Kidney (tissue), 13 donors: ENCODE measurements at regions not wholly inside any gene's neighbourhood (a gene's known extent, or its start where the extent isn't known, plus 50 kb on each side); places are given as distances from the start of the nearest gene placed in this dataset.

ENCODE experiments used
- DNase-seq, 5 donors: peaks; one replicate each; pipeline ENCODE4 v3.0.0-alpha.2; 2013 to 2020
- FAIRE-seq: peaks from 2 replicates; lab custom pipeline; 2012; peaks lifted over from hg19 to GRCh38; lab: Jason Lieb, UNC
- H3K27ac ChIP-seq, 2 donors: one replicate each; pipeline ENCODE4 v1.7.0; 2013; ENCODE audit warnings: low read depth in 2 of 2, low read length in 2 of 2, inconsistent platforms in 1 of 2
- H3K27me3 ChIP-seq: one replicate; pipeline ENCODE4 v1.7.1; 2013; ENCODE audit warnings: low read length, inconsistent platforms; ENCODE audit not compliant: control insufficient read depth, insufficient read depth
- H3K36me3 ChIP-seq, 3 donors: one replicate each; pipeline versions ENCODE4 v1.7.0 to v1.7.1; 2013; ENCODE audit warnings: low read length in 3 of 3, control low read depth in 1 of 3, inconsistent platforms in 1 of 3; ENCODE audit not compliant: insufficient read depth in 3 of 3, control insufficient read depth in 2 of 3
- H3K4me1 ChIP-seq, 3 donors: one replicate each; pipeline versions ENCODE4 v1.7.0 to v1.7.1; 2013; ENCODE audit warnings: low read length in 3 of 3, inconsistent platforms in 1 of 3, low read depth in 1 of 3; ENCODE audit not compliant: control insufficient read depth in 2 of 3, insufficient read depth in 2 of 3
- H3K4me3 ChIP-seq, 3 donors: one replicate each; pipeline versions ENCODE4 v1.7.0 to v1.8.1; 2013; ENCODE audit warnings: low read length in 3 of 3, control low read depth in 1 of 3, inconsistent platforms in 1 of 3
- H3K9ac ChIP-seq, 3 donors: one replicate each; pipeline versions ENCODE4 v1.7.0 to v1.7.1; 2013; ENCODE audit warnings: low read length in 3 of 3, control low read depth in 1 of 3, inconsistent platforms in 1 of 3
- H3K9me3 ChIP-seq, 3 donors: one replicate each; pipeline versions ENCODE4 v1.7.0 to v1.7.1; 2013; ENCODE audit warnings: low read length in 3 of 3, control low read depth in 1 of 3, inconsistent platforms in 1 of 3; ENCODE audit not compliant: control insufficient read depth in 2 of 3, insufficient read depth in 1 of 3
- intact Hi-C: fragments of 100-400 bp; cut with DNase I; formaldehyde crosslinking; loops from one replicate; pipeline ENCODE4 v1.11.1; 2022
- TF ChIP-seq, protein P1 (sequence below): IDR thresholded peaks from 3 replicates; pipeline ENCODE4 v1.5.1; 2012; ENCODE audit warnings: mild to moderate bottlenecking, moderate library complexity, borderline replicate concordance; ENCODE audit not compliant: insufficient read depth; ENCODE audit errors: extremely low read depth
- donor health status: control.
- donor health status: control.
- donor health status: control.
- donor health status: control.
- donor health status: control.
- donor health status: DM: yes; HTN: yes; CAD: no.
- donor health status: Normal renal cell carcinoma (clear cell type).

- no peak for DNase-seq
- TF ChIP-seq, protein P1, sequence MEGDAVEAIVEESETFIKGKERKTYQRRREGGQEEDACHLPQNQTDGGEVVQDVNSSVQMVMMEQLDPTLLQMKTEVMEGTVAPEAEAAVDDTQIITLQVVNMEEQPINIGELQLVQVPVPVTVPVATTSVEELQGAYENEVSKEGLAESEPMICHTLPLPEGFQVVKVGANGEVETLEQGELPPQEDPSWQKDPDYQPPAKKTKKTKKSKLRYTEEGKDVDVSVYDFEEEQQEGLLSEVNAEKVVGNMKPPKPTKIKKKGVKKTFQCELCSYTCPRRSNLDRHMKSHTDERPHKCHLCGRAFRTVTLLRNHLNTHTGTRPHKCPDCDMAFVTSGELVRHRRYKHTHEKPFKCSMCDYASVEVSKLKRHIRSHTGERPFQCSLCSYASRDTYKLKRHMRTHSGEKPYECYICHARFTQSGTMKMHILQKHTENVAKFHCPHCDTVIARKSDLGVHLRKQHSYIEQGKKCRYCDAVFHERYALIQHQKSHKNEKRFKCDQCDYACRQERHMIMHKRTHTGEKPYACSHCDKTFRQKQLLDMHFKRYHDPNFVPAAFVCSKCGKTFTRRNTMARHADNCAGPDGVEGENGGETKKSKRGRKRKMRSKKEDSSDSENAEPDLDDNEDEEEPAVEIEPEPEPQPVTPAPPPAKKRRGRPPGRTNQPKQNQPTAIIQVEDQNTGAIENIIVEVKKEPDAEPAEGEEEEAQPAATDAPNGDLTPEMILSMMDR, result no peak
- no peaks in the 10 kb centered on the region for H3K9me3 ChIP-seq
- H3K4me3 ChIP-seq, result no peak overlapping the region
- no peak for FAIRE-seq
- no peak overlapping the region for H3K27ac ChIP-seq
- no peaks in the 10 kb centered on the region for H3K27me3 ChIP-seq
- no peaks in the 10 kb centered on the region for H3K36me3 ChIP-seq
- intact Hi-C loops, result no loop called here
- H3K4me1 ChIP-seq, result no peaks in the 10 kb centered on the region
- H3K9ac ChIP-seq, result no peak overlapping the region
Measured at GRCh38 chr13:78105656-78106055, 187.0 kb upstream of the EDNRB start.

GRCh38 chr13:78103936-78104335, 185.3 kb upstream of the EDNRB start:
- TF ChIP-seq, protein P1, result no peak
- Histone ChIP-seq H3K4me1 (no peaks in the 10 kb centered on the region), H3K9ac (no peak overlapping the region), H3K4me3 (no peak overlapping the region), H3K27ac (no peak overlapping the region), H3K9me3 (no peaks in the 10 kb centered on the region), H3K36me3 (no peaks in the 10 kb centered on the region), H3K27me3 (no peaks in the 10 kb centered on the region)
- intact Hi-C loops, result no loop called here
- FAIRE-seq, result no peak
- DNase-seq, result no peak

- Histone ChIP-seq H3K4me1 (no peaks in the 10 kb centered on the region), H3K36me3 (no peaks in the 10 kb centered on the region), H3K9me3 (no peaks in the 10 kb centered on the region), H3K4me3 (no peak overlapping the region), H3K27ac (no peak overlapping the region), H3K9ac (no peak overlapping the region), H3K27me3 (no peaks in the 10 kb centered on the region)
- intact Hi-C loops, result no loop called here
- FAIRE-seq (no peak), DNase-seq (no peak)
- TF ChIP-seq, protein P1, result no peak
Measured at GRCh38 chr13:78102741-78103140, 184.1 kb upstream of the EDNRB start.

DNA sequence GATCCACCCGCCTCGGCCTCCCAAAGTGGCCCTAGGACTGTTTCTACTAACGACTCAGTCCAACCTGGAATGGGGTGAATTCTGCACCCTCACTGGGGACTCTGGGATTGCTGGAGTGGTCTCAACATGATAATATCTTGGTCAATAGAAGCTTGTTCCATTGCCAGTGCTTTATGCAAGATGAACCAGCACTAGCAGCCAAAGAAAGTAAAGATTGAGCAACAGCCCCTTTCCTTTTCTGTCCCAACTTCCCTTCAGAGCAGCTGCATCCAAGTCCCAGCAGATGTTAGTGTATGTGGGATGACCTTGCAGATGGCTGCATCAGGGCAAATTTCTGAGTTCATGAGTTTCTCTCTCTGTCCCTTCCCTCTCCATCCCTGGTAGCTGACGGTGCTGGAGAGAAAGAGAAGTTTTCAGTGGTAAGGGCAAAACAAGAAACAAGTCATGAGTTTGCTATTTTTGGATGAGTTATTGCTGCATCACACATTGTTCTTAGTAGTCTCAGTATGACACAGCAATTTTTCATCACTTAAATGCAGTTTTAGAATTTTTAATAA, 183.6 kb upstream of the EDNRB start:
- no peak overlapping the region for H3K9ac ChIP-seq
- intact Hi-C loops, result no loop called here
- H3K4me3 ChIP-seq, result no peak overlapping the region
- TF ChIP-seq, protein P1, result no peak
- no peaks in the 10 kb centered on the region for H3K4me1 ChIP-seq
- H3K9me3 ChIP-seq, result no peaks in the 10 kb centered on the region
- H3K27me3 ChIP-seq, result no peaks in the 10 kb centered on the region
- DNase-seq (peak in 1 of 5 donors; percentile 44), FAIRE-seq (no peak)
- H3K36me3 ChIP-seq, result no peaks in the 10 kb centered on the region
- no peak overlapping the region for H3K27ac ChIP-seq
